HG03565 (cell line): ENCODE measurements at regions not wholly inside any gene's neighbourhood (a gene's known extent, or its start where the extent isn't known, plus 50 kb on each side); places are given as distances from the start of the nearest gene placed in this dataset.

Experiments used
- ATAC-seq: cut with Tn5 transposase; IDR thresholded peaks from one replicate; pipeline ENCODE4 v1.9.1; 2021; ENCODE audit warnings: mild to moderate bottlenecking, moderate library complexity; ENCODE audit not compliant: unreplicated experiment

DNA sequence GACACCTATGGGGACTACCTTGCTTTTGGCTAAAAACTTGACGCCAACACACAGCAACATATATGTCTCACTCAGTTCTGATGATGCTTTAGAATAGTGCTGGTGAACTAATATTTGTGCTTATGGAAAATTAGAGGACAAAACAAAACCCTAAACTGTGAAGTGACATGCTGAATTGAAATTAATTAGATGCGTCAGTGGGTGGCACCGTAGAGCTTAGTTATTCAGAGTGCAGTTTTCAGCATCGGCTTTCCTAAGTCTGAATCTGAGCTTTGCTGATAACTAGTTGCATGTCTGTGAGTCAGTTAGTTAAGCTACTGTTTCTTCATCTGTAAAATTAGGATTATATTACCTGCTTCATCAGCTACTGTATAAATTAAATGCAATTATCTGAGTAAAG, 245.0 kb upstream of the SORCS1 start:
- peak; percentile 67 for ATAC-seq

DNA sequence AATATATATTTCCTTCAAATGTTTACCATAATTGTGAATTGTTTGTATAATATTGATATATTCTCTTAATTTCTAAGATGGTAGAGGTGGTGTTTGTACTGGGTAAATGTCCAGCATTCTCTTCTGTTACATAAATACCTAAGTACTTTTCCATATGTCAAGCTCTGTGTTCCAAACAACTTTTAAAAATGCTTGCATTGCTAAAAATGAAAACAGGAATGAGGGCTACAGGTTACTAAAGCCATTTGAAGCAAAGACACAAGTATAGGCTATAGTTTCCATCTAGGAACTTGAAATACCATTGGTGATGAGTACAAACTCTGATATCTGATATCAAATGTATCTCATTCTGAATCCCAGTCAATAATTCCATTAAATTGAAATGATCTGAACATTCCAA, 233.6 kb upstream of the SORCS1 start:
- ATAC-seq, result no peak

DNA sequence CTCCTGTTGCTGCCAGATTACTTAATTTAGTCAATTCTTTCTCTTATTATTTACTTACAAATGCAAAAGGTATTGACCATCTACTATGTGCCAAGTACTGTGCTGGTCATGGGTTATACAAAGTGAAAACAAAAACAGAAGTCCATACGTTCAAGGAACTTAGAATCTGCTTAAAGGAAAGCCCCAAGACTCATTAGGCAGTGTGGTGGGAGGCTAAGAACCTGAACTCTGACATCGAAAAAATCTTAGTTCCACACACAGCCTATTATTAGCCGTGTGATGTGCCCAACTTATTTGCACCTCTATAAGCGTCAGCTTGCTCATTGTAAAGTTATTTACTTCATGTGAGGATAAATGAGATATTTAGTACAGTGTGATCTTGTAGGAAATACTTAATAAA, 227.4 kb upstream of the SORCS1 start:
- no peak for ATAC-seq

GRCh38 chr10:107390563-107390962, 226.1 kb upstream of the SORCS1 start:
- no peak for ATAC-seq

- no peak for ATAC-seq
These were observed 218.9 kb upstream of the SORCS1 start for GRCh38 chr10:107383357-107383756.

- no peak for ATAC-seq
These were observed 215.1 kb upstream of the SORCS1 start for GRCh38 chr10:107379601-107380000.

GRCh38 chr10:107371801-107372200, 207.3 kb upstream of the SORCS1 start:
- no peak for ATAC-seq

DNA sequence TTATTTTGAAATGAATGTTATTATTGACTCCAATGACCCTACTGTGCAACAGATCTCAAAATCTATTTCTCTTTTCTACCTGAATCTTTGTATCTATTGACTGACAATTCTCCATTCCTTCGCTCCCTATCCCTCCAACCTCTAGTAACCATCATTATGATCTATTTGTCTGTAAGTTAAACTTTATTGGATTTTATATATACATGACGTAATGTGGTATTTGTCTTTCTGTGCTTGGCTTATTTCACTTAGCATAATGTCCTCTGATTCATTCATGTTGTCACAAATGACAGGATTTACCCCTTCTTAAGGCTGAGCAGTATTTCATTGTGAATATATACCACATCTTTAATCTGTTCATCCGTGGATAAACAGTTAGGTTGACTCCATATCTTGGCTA, 200.4 kb upstream of the SORCS1 start:
- ATAC-seq, result no peak

DNA sequence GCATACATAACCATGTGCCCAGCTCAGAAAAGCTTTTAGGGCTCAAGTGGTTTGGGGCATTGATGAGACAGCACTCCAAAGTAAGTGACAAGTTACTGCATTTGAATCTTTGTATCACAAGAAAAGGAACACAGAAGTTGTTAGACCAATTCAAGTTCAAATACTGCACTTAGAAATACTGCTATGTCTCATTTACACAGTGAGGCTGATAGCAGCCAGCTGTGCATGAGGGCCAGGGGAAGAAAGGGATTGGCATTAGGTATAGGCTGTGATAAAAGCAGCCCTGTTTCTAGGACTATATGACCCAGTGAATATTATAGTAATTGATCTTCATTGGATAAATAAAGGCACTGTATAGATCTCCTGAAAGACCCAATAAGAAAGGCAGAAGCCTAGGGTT, 197.8 kb upstream of the SORCS1 start:
- ATAC-seq, result no peak

- ATAC-seq, result no peak
These were observed 192.5 kb upstream of the SORCS1 start for GRCh38 chr10:107357033-107357432.

DNA sequence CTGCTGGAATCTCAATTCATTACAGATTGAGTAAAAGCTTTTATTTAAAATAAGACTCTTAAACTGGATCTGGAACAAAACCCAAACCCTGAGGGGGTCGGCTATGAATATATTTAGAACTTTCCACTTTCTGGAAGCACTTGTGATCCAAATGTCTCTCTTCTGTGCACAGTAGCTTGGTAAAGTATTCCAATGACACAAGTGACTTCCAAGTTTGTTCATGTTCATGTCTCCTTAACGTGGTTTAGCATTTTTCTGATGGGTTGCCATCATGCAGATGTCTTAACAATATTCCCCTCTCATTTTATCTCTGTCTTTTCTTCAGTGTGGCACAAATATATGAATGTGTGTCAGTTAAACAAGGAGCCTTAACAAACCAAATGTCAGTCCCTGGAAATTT, 191.9 kb upstream of the SORCS1 start:
- ATAC-seq, result no peak

GRCh38 chr10:107342711-107343110, 178.2 kb upstream of the SORCS1 start:
- ATAC-seq, result no peak

GRCh38 chr10:107341281-107341680, 176.8 kb upstream of the SORCS1 start:
- no peak for ATAC-seq

DNA sequence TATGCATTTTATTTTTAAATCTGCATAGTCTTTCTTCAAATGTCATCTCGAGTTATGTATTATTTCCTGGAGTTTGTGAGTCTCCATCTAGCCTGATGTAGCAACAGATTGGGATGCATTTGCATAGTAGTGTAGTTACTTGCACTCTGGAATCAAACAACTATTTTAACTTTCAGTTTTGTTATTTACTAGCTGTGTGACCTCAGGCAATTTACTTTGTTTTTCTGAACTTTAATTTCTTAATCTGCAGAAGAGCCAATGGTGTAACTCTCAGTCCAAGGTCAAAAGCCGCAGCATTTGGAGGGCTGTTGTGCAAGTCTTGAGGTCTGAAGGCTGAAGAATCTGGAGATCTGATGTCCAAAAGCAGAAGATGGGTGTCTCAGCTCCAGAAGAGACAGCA, 175.8 kb upstream of the SORCS1 start:
- no peak for ATAC-seq

GRCh38 chr10:107336061-107336460, 171.6 kb upstream of the SORCS1 start:
- ATAC-seq, result no peak

GRCh38 chr10:107317592-107317991, 153.1 kb upstream of the SORCS1 start:
- no peak for ATAC-seq

GRCh38 chr10:107303203-107303602, 138.7 kb upstream of the SORCS1 start:
- ATAC-seq, result no peak

- no peak for ATAC-seq
These were observed 135.1 kb upstream of the SORCS1 start for GRCh38 chr10:107299606-107300005.

DNA sequence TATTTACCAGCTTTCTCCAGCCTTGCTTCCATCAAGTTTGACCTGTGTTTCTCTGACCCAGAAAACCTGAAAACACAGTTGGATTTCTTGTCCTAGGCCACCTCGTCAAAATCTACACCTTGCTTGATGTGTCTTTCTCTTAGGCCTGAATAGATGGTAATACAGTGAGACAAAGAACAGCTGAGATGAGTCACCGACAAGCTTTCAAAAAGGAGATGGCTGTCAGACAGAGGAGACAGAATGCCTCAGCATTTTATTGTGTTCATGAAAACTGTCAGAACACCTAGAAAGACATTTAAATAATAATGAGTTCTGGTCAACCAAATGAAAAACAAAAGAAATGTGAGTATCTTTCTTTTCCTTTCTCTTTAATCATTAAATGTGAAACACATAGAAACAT, 119.7 kb upstream of the SORCS1 start:
- ATAC-seq, result no peak

DNA sequence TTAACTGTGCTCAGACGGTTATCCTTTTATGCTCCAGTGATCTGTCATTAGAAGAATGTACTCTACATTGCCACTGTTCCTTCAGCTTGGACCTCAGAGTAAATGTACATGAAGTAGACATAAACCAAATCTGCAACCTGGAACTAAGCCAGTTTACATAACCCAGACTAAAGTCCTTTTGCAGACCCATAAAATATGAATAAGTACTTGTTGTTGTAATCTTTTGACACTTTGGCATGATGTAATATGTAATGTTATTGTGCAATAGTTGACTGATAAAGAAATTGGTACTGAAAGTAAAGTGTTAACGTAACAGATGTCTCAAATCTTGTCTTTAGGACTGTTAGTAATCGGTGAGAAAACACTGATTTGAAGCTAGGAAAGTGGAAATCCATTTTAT, 115.8 kb upstream of the SORCS1 start:
- no peak for ATAC-seq

- no peak for ATAC-seq
These were observed 113.1 kb upstream of the SORCS1 start for GRCh38 chr10:107277591-107277990.

GRCh38 chr10:107275806-107276205, 111.3 kb upstream of the SORCS1 start:
- ATAC-seq, result no peak

DNA sequence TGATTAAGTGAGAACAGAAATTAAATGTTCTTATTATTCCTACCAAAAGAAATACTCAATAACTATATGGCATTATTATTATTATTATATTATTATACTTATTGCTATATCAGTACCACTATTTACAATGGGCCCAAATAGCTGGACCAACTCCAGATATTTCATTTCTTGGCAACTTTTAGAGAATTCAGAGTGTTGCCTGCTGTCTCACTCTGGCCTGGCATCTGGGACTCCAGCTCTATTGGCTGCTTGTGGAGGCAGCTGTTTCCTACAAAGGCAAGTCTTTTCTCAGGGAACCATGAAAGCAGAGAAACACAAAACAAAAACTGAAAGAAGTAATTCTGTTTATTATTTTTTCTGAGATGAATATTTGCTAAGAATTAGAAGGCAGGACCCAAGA, 105.1 kb upstream of the SORCS1 start:
- ATAC-seq, result no peak

GRCh38 chr10:107264742-107265141, 100.2 kb upstream of the SORCS1 start:
- ATAC-seq, result no peak
